SK-N-SH (cell line): ENCODE measurements at regions not wholly inside any gene's neighbourhood (a gene's known extent, or its start where the extent isn't known, plus 50 kb on each side); places are given as distances from the start of the nearest gene placed in this dataset.

Experiments
- CTCF ChIA-PET: fragments of 300-600, 350-600 bp; formaldehyde crosslinking; extraction: SDS; loops from one replicate; lab custom pipeline; 2021; lab: Yijun Ruan, JAX
- POLR2A ChIA-PET: fragments of 350-600 bp; sonication (Branson Sonifier 250); formaldehyde crosslinking; extraction: SDS; loops from one replicate; lab custom pipeline; 2020; ENCODE audit warnings: antibody characterized with exemption, inconsistent platforms; lab: Yijun Ruan, JAX
- DNase-seq: peaks from one replicate; pipeline ENCODE4 v3.0.0; 2012
- H2AFZ ChIP-seq: fragments of 200-600 bp; sonication (generic); 2 replicates; pipeline ENCODE4 v1.8.1; 2016; ENCODE audit warnings: antibody characterized with exemption, mild to moderate bottlenecking, low read depth
- H3F3A ChIP-seq: fragments of 200-600 bp; sonication (generic); replicated peaks from 2 replicates; pipeline ENCODE3; 2016; ENCODE audit warnings: antibody characterized with exemption, mild to moderate bottlenecking; ENCODE audit not compliant: insufficient read depth
- H3K27ac ChIP-seq, 2 experiments: fragments of 200-500 bp in 1 of 2; fragments of 200-600 bp in 1 of 2; sonication (Bioruptor generic) in 1 of 2; sonication (generic), shearing (Covaris generic) in 1 of 2; 2 replicates each; pipeline versions ENCODE4 v1.5.1 to v1.6.1; 2014 to 2016; ENCODE audit warnings: low read depth in 2 of 2, inconsistent platforms in 1 of 2, low read length in 1 of 2, mild to moderate bottlenecking in 1 of 2, mixed read lengths in 1 of 2
- H3K27me3 ChIP-seq: fragments of 200-600 bp; sonication (generic), shearing (Covaris generic); 2 replicates; pipeline ENCODE4 v1.6.1; 2016; ENCODE audit warnings: mixed run types; ENCODE audit not compliant: insufficient read depth
- H3K36me3 ChIP-seq, 2 experiments: fragments of 200-500 bp in 1 of 2; fragments of 200-600 bp in 1 of 2; sonication (Bioruptor generic) in 1 of 2; sonication (generic) in 1 of 2; replicated peaks in 1 of 2; 2 replicates each; pipeline versions ENCODE3 to v1.5.1; 2014 to 2016; ENCODE audit warnings: low read length in 1 of 2, mild to moderate bottlenecking in 1 of 2; ENCODE audit not compliant: insufficient read depth in 2 of 2, control insufficient read depth in 1 of 2
- H3K4me1 ChIP-seq, 2 experiments: fragments of 200-500 bp in 1 of 2; fragments of 200-600 bp in 1 of 2; sonication (Bioruptor generic) in 1 of 2; sonication (generic), shearing (Covaris generic) in 1 of 2; 2 replicates each; pipeline versions ENCODE4 v1.5.1 to v1.6.1; 2014 to 2016; ENCODE audit warnings: low read depth in 1 of 2, low read length in 1 of 2, mixed run types in 1 of 2; ENCODE audit not compliant: insufficient read depth in 2 of 2, control insufficient read depth in 1 of 2
- H3K4me2 ChIP-seq: fragments of 200-600 bp; sonication (generic), shearing (Covaris generic); 2 replicates; pipeline ENCODE4 v1.6.1; 2017; ENCODE audit warnings: mixed run types
- H3K4me3 ChIP-seq, 2 experiments: fragments of 200-500 bp in 1 of 2; fragments of 200-600 bp in 1 of 2; sonication (Bioruptor generic) in 1 of 2; sonication (generic), shearing (Covaris generic) in 1 of 2; 2 replicates each; pipeline versions ENCODE4 v1.5.1 to v1.8.1; 2014 to 2016; ENCODE audit warnings: low read depth in 2 of 2, inconsistent platforms in 1 of 2, low read length in 1 of 2, mild to moderate bottlenecking in 1 of 2, mixed read lengths in 1 of 2, moderate library complexity in 1 of 2
- H3K79me2 ChIP-seq: fragments of 200-600 bp; sonication (generic); 2 replicates; pipeline ENCODE4 v1.8.1; 2017; ENCODE audit warnings: mild to moderate bottlenecking; ENCODE audit not compliant: insufficient read depth
- H3K9ac ChIP-seq: fragments of 200-600 bp; sonication (generic); 2 replicates; pipeline ENCODE4 v1.6.1; 2017; ENCODE audit warnings: mixed run types
- H3K9me2 ChIP-seq: fragments of 200-600 bp; sonication (generic); 2 replicates; pipeline ENCODE4 v1.6.1; 2017; ENCODE audit warnings: mixed run types
- H3K9me3 ChIP-seq: fragments of 200-600 bp; sonication (generic); 2 replicates; pipeline ENCODE4 v1.6.1; 2017; ENCODE audit warnings: mixed run types, mild to moderate bottlenecking, moderate library complexity
- H4K20me1 ChIP-seq: fragments of 200-600 bp; sonication (generic); 2 replicates; pipeline ENCODE4 v1.6.1; 2017; ENCODE audit warnings: mild to moderate bottlenecking, mixed run types; ENCODE audit not compliant: insufficient read depth
- EP300 ChIP-seq, 2 experiments: IDR thresholded peaks; 2 replicates each; pipeline versions ENCODE4 v1.4.0 to v1.6.1; 2012; ENCODE audit warnings: borderline replicate concordance in 1 of 2, low read depth in 1 of 2, low read length in 1 of 2
- FOSL2 ChIP-seq: IDR thresholded peaks from 2 replicates; pipeline ENCODE4 v1.4.0; 2012; ENCODE audit warnings: low read depth, mild to moderate bottlenecking, moderate library complexity, borderline replicate concordance
- FOXJ3 ChIP-seq: sonication (generic); formaldehyde crosslinking; IDR thresholded peaks from 2 replicates; pipeline ENCODE4 v1.5.1; 2020; ENCODE audit warnings: mild to moderate bottlenecking, missing genetic modification reagents
- FOXM1 ChIP-seq: IDR thresholded peaks from 2 replicates; pipeline ENCODE4 v1.4.0; 2012; ENCODE audit warnings: low read depth, mild to moderate bottlenecking
- GABPA ChIP-seq: IDR thresholded peaks from 2 replicates; pipeline ENCODE4 v1.4.0; 2012; ENCODE audit warnings: low read depth, mild to moderate bottlenecking
- IRF3 ChIP-seq: fragments of 150-350 bp; IDR thresholded peaks from 2 replicates; pipeline ENCODE4 v1.6.1; 2016; ENCODE audit warnings: mild to moderate bottlenecking, low read depth, low read length
- MAX ChIP-seq: IDR thresholded peaks from 2 replicates; pipeline ENCODE4 v1.4.0; 2012; ENCODE audit warnings: low read depth
- MEF2A ChIP-seq: IDR thresholded peaks from 2 replicates; pipeline ENCODE4 v1.4.0; 2012; ENCODE audit warnings: low read depth, borderline replicate concordance
- MXI1 ChIP-seq: IDR thresholded peaks from 2 replicates; pipeline ENCODE4 v1.6.1; 2012; ENCODE audit warnings: mild to moderate bottlenecking, low read depth, low read length, improper control_type of control experiment
- NRF1 ChIP-seq: IDR thresholded peaks from 2 replicates; pipeline ENCODE4 v1.6.1; 2012; ENCODE audit warnings: low read depth, mild to moderate bottlenecking, low read length
- PBX3 ChIP-seq: IDR thresholded peaks from 2 replicates; pipeline ENCODE4; 2012
- RCOR1 ChIP-seq: fragments of 150-350 bp; IDR thresholded peaks from 2 replicates; pipeline ENCODE4 v1.6.1; 2017; ENCODE audit warnings: antibody characterized with exemption, low read length
- REST ChIP-seq: IDR thresholded peaks from 2 replicates; pipeline ENCODE4 v1.6.1; 2012; ENCODE audit warnings: mild to moderate bottlenecking, low read depth, low read length, moderate library complexity
- RXRA ChIP-seq: IDR thresholded peaks from 2 replicates; pipeline ENCODE4 v1.4.0; 2012; ENCODE audit warnings: low read depth, mild to moderate bottlenecking, borderline replicate concordance
- SIN3A ChIP-seq: IDR thresholded peaks from 2 replicates; pipeline ENCODE4 v1.6.1; 2012; ENCODE audit warnings: low read depth, mild to moderate bottlenecking, low read length, moderate library complexity, borderline replicate concordance
- SMC3 ChIP-seq: IDR thresholded peaks from 2 replicates; pipeline ENCODE4 v1.6.1; 2012; ENCODE audit warnings: low read depth, low read length, improper control_type of control experiment
- USF2 ChIP-seq: fragments of 150-350 bp; IDR thresholded peaks from 2 replicates; pipeline ENCODE4 v1.6.1; 2017; ENCODE audit warnings: antibody characterized with exemption, low read length, low read depth, borderline replicate concordance
- ZBTB33 ChIP-seq: IDR thresholded peaks from 2 replicates; pipeline ENCODE4 v1.4.0; 2012; ENCODE audit warnings: low read depth, borderline replicate concordance
- WGBS: methylation state at CpG from one replicate; pipeline ENCODE4 v1.1.6; 2017; ENCODE audit warnings: low lambda C conversion rate; 5-methylcytosine and 5-hydroxymethylcytosine counted together

- H3K4me2 ChIP-seq, result no peak overlapping the region
- no peaks in the 10 kb centered on the region for H3K9me3 ChIP-seq
- no peaks in the 10 kb centered on the region for H3F3A ChIP-seq
- no peak overlapping the region for H3K27ac ChIP-seq
- H3K27me3 ChIP-seq, result no peaks in the 10 kb centered on the region
- H3K9ac ChIP-seq, result no peak overlapping the region
- no peak overlapping the region for H2AFZ ChIP-seq
- TF ChIP-seq MXI1 (no peak), SMC3 (no peak), MEF2A (no peak), SIN3A (no peak), FOXM1 (no peak), PBX3 (no peak), FOSL2 (no peak), EP300 (IDR thresholded peaks at IDR 0.05; ENCODE audit: borderline replicate concordance in 1 of 2, low read depth in 1 of 2, low read length in 1 of 2) (no peak), GABPA (no peak), FOXJ3 (CRISPR knock-in tag) (no peak), ZBTB33 (no peak)
- 61% methylated on average over 3 of the region's 3 CpGs for WGBS
- H4K20me1 ChIP-seq, result no peaks in the 10 kb centered on the region
- no peak overlapping the region for H3K4me3 ChIP-seq
- ChIA-PET POLR2A (no interaction called here), CTCF (interaction anchor here (1.0 to 9.8 kb wide), 2 partner anchors 213 to 412 kb away, joined by 3 to 143 read pairs; no protein-coding TSS in a partner anchor)
- no peaks in the 10 kb centered on the region for H3K9me2 ChIP-seq
- no peaks in the 10 kb centered on the region for H3K36me3 ChIP-seq
- DNase-seq, result no peak
- H3K79me2 ChIP-seq, result no peaks in the 10 kb centered on the region
- peaks cover 0 to 6% of the 10 kb centered on the region in 2 experiments; a peak in 1 of 4 replicates for H3K4me1 ChIP-seq
Measured at GRCh38 chr2:62406573-62407043, 99.4 kb downstream of the TMEM17 start.

GRCh38 chr2:62404913-62405312, 101.1 kb downstream of the TMEM17 start:
- DNase-seq, result no peak
- no peak overlapping the region for H3K27ac ChIP-seq
- H3K9me3 ChIP-seq, result no peaks in the 10 kb centered on the region
- H3K27me3 ChIP-seq, result no peaks in the 10 kb centered on the region
- H3F3A ChIP-seq, result no peaks in the 10 kb centered on the region
- H2AFZ ChIP-seq, result no peak overlapping the region
- no peaks in the 10 kb centered on the region for H3K9me2 ChIP-seq
- ChIA-PET CTCF (interaction anchor here (0.7 kb wide), 1 partner anchor 412 kb away, joined by 3 read pairs; no protein-coding TSS in a partner anchor), POLR2A (no interaction called here)
- 64% methylated on average over 5 of the region's 5 CpGs for WGBS
- H3K4me3 ChIP-seq, result no peak overlapping the region
- H4K20me1 ChIP-seq, result no peaks in the 10 kb centered on the region
- no peaks in the 10 kb centered on the region for H3K79me2 ChIP-seq
- no peak overlapping the region for H3K4me2 ChIP-seq
- no peak overlapping the region for H3K9ac ChIP-seq
- H3K4me1 ChIP-seq, result no peaks in the 10 kb centered on the region; a peak in 1 of 4 replicates
- no peaks in the 10 kb centered on the region for H3K36me3 ChIP-seq
- TF ChIP-seq FOSL2, result no peak
- TF ChIP-seq REST, result no peak
- no peak for TF ChIP-seq SIN3A
- no peak for TF ChIP-seq IRF3
- no peak for TF ChIP-seq MAX
- TF ChIP-seq RCOR1, result no peak
- no peak for TF ChIP-seq USF2
- TF ChIP-seq SMC3, result no peak
- TF ChIP-seq EP300 (IDR thresholded peaks at IDR 0.05; ENCODE audit: borderline replicate concordance in 1 of 2, low read depth in 1 of 2, low read length in 1 of 2), result no peak
- TF ChIP-seq RXRA, result no peak
- TF ChIP-seq NRF1, result no peak
- TF ChIP-seq MXI1, result no peak
- no peak for TF ChIP-seq FOXM1
